ENCODE measurements at regions not wholly inside any gene's neighbourhood (a gene's known extent, or its start where the extent isn't known, plus 50 kb on each side); places are given as distances from the start of the nearest gene placed in this dataset.

DNA sequence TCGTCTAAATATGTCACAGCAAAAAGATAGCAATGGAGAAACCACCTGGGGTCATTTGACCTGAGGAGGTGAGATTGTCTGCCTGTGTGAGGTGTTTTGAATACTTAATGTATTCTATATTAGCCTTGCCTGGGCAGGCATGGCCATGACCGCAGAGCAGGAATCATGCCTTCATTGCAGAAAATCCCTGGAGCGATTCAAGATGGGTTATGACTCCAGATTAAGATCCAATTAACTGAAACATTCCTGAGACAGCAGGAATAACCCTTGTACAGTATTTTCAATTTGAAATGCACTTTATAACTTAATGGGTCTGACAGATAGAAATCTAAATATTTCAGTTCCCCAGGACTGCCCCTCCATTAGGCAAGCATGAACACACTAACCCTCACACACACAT lies 227.3 kb upstream of the RAB6C start:
- intact Hi-C loops (cut with DNase I; ENCODE audit: low total_unique reads) = no loop called here

DNA sequence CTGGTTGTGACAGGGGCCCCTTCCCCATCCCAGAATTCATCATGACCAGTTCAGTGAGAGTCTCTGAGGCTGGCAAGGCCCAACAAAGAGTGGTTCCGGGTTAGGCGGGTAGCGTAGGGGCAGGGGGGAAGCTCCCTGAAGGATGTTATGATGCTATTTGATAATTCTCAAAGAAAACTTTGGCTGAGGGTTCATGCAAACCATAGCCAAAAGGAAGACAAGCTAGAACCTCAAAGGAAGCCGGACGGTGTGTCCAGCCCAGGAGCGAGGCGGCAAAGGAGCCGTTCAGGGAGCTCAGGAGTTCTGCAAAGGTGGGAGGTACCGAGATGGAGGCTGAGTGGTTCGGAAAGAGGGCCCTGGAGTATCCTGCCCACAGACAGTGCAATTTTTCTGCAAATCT lies 226.8 kb upstream of the RAB6C start:
- no peaks in the 10 kb centered on the region for H3K27me3 ChIP-seq
- intact Hi-C loops (cut with DNase I; ENCODE audit: low total_unique reads) = no loop called here

More for the DNA sequence above, 227.3 kb upstream of the RAB6C start:
- H3K27me3 ChIP-seq = no peaks in the 10 kb centered on the region
- no peak overlapping the region for H3K4me3 ChIP-seq
- DNase-seq = no peak
- H3K4me1 ChIP-seq = no peaks in the 10 kb centered on the region
- 89 to 95% methylated on average over 3 of the region's 3 CpGs for WGBS, 2 donors
- H3K9me3 ChIP-seq = no peaks in the 10 kb centered on the region
- no peaks in the 10 kb centered on the region for H3K36me3 ChIP-seq (ENCODE audit: low read depth, missing control alignments)
- H3K27ac ChIP-seq = no peak overlapping the region
- TF ChIP-seq, protein P1, sequence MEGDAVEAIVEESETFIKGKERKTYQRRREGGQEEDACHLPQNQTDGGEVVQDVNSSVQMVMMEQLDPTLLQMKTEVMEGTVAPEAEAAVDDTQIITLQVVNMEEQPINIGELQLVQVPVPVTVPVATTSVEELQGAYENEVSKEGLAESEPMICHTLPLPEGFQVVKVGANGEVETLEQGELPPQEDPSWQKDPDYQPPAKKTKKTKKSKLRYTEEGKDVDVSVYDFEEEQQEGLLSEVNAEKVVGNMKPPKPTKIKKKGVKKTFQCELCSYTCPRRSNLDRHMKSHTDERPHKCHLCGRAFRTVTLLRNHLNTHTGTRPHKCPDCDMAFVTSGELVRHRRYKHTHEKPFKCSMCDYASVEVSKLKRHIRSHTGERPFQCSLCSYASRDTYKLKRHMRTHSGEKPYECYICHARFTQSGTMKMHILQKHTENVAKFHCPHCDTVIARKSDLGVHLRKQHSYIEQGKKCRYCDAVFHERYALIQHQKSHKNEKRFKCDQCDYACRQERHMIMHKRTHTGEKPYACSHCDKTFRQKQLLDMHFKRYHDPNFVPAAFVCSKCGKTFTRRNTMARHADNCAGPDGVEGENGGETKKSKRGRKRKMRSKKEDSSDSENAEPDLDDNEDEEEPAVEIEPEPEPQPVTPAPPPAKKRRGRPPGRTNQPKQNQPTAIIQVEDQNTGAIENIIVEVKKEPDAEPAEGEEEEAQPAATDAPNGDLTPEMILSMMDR (IDR thresholded peaks at IDR 0.05) = no peak
- no peak for TF ChIP-seq POLR2A (IDR thresholded peaks at IDR 0.05)

DNA sequence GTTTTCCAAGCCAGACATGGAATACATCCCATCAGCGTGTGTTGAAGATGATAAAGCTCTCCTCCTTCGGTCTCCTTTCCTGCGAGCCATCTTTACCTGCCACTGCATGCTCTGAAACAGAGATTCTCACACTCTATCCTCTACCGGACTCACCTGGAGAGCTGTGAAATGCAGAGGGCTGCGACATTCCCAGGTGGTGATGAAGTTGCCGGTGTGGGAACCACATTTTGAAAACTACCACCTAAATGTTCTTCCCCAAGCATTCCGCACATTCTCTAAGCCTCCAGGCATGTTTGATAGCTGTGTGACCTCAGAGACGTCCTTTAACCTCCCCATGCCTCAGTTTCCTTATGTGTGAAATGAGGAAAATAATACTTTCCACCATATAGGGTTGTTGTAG lies 226.2 kb upstream of the RAB6C start:
- no peak overlapping the region for H3K4me3 ChIP-seq

More for the DNA sequence above, 226.8 kb upstream of the RAB6C start:
- 93% methylated on average over 10 of the region's 10 CpGs for WGBS, 2 donors
- no peak overlapping the region for H3K27ac ChIP-seq
- no peak for DNase-seq
- H3K4me3 ChIP-seq = no peak overlapping the region
- no peaks in the 10 kb centered on the region for H3K9me3 ChIP-seq
- H3K4me1 ChIP-seq = no peaks in the 10 kb centered on the region
- TF ChIP-seq POLR2A (IDR thresholded peaks at IDR 0.05) = no peak
- TF ChIP-seq, protein P1 (IDR thresholded peaks at IDR 0.05) = no peak
- H3K36me3 ChIP-seq (ENCODE audit: low read depth, missing control alignments) = no peaks in the 10 kb centered on the region

DNA sequence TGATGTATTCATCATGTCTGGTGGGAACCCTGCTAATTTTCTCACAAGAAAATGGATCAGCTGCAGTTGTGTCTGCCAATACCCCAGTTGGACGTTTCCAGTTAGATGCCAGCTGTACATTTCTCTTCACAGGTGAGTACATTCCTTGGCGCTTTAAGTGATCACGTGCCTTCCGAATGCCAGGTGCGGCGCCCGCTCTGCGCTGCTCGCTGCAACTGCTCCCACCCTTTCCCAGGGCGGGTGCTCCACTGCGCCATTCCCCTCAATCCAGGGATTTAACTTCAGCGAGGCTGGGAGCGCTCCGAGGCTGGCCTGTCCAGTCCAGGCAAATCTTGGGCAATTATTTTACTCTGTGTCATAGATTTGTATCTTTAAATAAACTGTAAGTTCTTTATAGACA lies 225.0 kb upstream of the RAB6C start:
- intact Hi-C loops (cut with DNase I; ENCODE audit: low total_unique reads) = no loop called here
- Histone ChIP-seq H3K4me3 (no peak overlapping the region), H3K27me3 (no peaks in the 10 kb centered on the region), H3K36me3 (ENCODE audit: low read depth, missing control alignments) (no peaks in the 10 kb centered on the region), H3K4me1 (no peaks in the 10 kb centered on the region), H3K27ac (no peak overlapping the region), H3K9me3 (no peaks in the 10 kb centered on the region)
- 84 to 88% methylated on average over 14 of the region's 14 CpGs for WGBS, 2 donors
- no peak for DNase-seq
- TF ChIP-seq POLR2A (IDR thresholded peaks at IDR 0.05) = no peak
- TF ChIP-seq, protein P1 (IDR thresholded peaks at IDR 0.05) = no peak

More for the DNA sequence above, 226.2 kb upstream of the RAB6C start:
- intact Hi-C loops (cut with DNase I; ENCODE audit: low total_unique reads) = no loop called here
- Histone ChIP-seq H3K36me3 (ENCODE audit: low read depth, missing control alignments) (no peaks in the 10 kb centered on the region), H3K4me1 (no peaks in the 10 kb centered on the region), H3K9me3 (no peaks in the 10 kb centered on the region), H3K27ac (no peak overlapping the region), H3K27me3 (no peaks in the 10 kb centered on the region)
- 91% methylated on average over 8 of the region's 8 CpGs for WGBS, 2 donors
- no peak for TF ChIP-seq POLR2A (IDR thresholded peaks at IDR 0.05)
- TF ChIP-seq, protein P1 (IDR thresholded peaks at IDR 0.05) = no peak
- no peak for DNase-seq

DNA sequence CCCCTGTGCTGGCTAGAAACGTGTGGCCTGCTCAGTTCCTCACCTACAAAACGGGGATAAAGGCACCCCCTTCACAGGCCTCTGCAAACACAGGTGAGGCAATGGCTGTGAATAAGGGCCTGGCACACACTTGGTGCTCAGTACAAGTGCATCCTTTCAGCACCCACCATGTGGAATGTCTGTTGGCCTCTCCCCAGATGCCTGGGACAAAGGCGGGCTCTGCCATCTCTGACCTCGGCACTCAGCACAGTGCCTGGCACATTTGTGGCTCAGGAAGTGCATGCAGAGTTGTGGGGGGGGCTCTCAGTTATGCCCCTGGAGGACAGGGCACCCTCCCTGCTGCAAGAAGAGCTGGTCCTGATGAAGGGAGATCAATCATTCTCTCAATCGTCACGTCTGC lies 224.6 kb upstream of the RAB6C start:
- Histone ChIP-seq H3K4me1 (no peaks in the 10 kb centered on the region), H3K36me3 (ENCODE audit: low read depth, missing control alignments) (no peaks in the 10 kb centered on the region), H3K27ac (no peak overlapping the region), H3K9me3 (no peaks in the 10 kb centered on the region), H3K4me3 (no peak overlapping the region), H3K27me3 (no peaks in the 10 kb centered on the region)
- no peak for DNase-seq
- TF ChIP-seq POLR2A (IDR thresholded peaks at IDR 0.05) = no peak
- TF ChIP-seq, protein P1 (IDR thresholded peaks at IDR 0.05) = no peak
- 86% methylated on average over 6 of the region's 6 CpGs for WGBS, 2 donors
- intact Hi-C loops (cut with DNase I; ENCODE audit: low total_unique reads) = no loop called here

Data from testis (tissue), 2 donors.